ENCODE measurements at regions not wholly inside any gene's neighbourhood (a gene's known extent, or its start where the extent isn't known, plus 50 kb on each side); places are given as distances from the start of the nearest gene placed in this dataset.

GRCh38 chr1:187692799-187693198 is 864.0 kb downstream of the PLA2G4A start:
- TF ChIP-seq CTCF (IDR thresholded peaks at IDR 0.05) (no peak), ZFX (IDR thresholded peaks at IDR 0.05; ENCODE audit: borderline replicate concordance) (no peak)

All from 22Rv1 (cell line).